Kidney epithelial cell (primary cell): ENCODE measurements at regions not wholly inside any gene's neighbourhood (a gene's known extent, or its start where the extent isn't known, plus 50 kb on each side); places are given as distances from the start of the nearest gene placed in this dataset.

Experiments used
- DNase-seq: peaks from one replicate; pipeline ENCODE4 v3.0.0-alpha.2; 2010; ENCODE audit warnings: low read depth
- H3K27me3 ChIP-seq: 2 replicates; pipeline ENCODE4 v1.6.0; 2011; ENCODE audit warnings: low read length; ENCODE audit not compliant: control insufficient read depth, insufficient read depth
- H3K36me3 ChIP-seq: 2 replicates; pipeline ENCODE4 v1.5.1; 2011; ENCODE audit warnings: low read length; ENCODE audit not compliant: control insufficient read depth, insufficient read depth
- H3K4me3 ChIP-seq: 2 replicates; pipeline ENCODE4 v1.5.1; 2011; ENCODE audit warnings: low read depth, mild to moderate bottlenecking, control low read depth, low read length
- CTCF ChIP-seq: IDR thresholded peaks from 2 replicates; pipeline ENCODE4 v1.5.1; 2011; ENCODE audit warnings: mild to moderate bottlenecking, moderate library complexity, low read length, control low read depth, inconsistent platforms; ENCODE audit not compliant: insufficient read depth, poor library complexity, severe bottlenecking

GRCh38 chr16:76771216-76771615, 419.8 kb upstream of the MON1B start:
- H3K4me3 ChIP-seq = no peak overlapping the region
- no peak for TF ChIP-seq CTCF
- DNase-seq = no peak

GRCh38 chr16:76777721-76778465, 413.1 kb upstream of the MON1B start:
- no peak for TF ChIP-seq CTCF

More at GRCh38 chr16:76771216-76771615, 419.8 kb upstream of the MON1B start:
- H3K36me3 ChIP-seq = no peaks in the 10 kb centered on the region
- H3K27me3 ChIP-seq = no peaks in the 10 kb centered on the region

GRCh38 chr16:76780556-76780955, 410.4 kb upstream of the MON1B start:
- no peaks in the 10 kb centered on the region for H3K36me3 ChIP-seq
- no peak for TF ChIP-seq CTCF
- DNase-seq = no peak
- no peaks in the 10 kb centered on the region for H3K27me3 ChIP-seq
- H3K4me3 ChIP-seq = no peak overlapping the region

More at GRCh38 chr16:76777721-76778465, 413.1 kb upstream of the MON1B start:
- DNase-seq = no peak
- no peak overlapping the region for H3K4me3 ChIP-seq
- no peaks in the 10 kb centered on the region for H3K27me3 ChIP-seq
- no peaks in the 10 kb centered on the region for H3K36me3 ChIP-seq

GRCh38 chr16:76784530-76784929, 406.5 kb upstream of the MON1B start:
- TF ChIP-seq CTCF = no peak
- no peak for DNase-seq

GRCh38 chr16:76787394-76787793, 403.6 kb upstream of the MON1B start:
- no peak overlapping the region for H3K4me3 ChIP-seq
- DNase-seq = no peak
- no peak for TF ChIP-seq CTCF
- H3K36me3 ChIP-seq = no peaks in the 10 kb centered on the region
- no peaks in the 10 kb centered on the region for H3K27me3 ChIP-seq

More at GRCh38 chr16:76784530-76784929, 406.5 kb upstream of the MON1B start:
- no peaks in the 10 kb centered on the region for H3K27me3 ChIP-seq
- H3K4me3 ChIP-seq = no peak overlapping the region
- H3K36me3 ChIP-seq = no peaks in the 10 kb centered on the region

GRCh38 chr16:76791151-76791550, 399.8 kb upstream of the MON1B start:
- no peak for TF ChIP-seq CTCF
- Histone ChIP-seq H3K36me3 (no peaks in the 10 kb centered on the region), H3K4me3 (no peak overlapping the region), H3K27me3 (no peaks in the 10 kb centered on the region)
- DNase-seq = no peak
